K562 (cell line): ENCODE measurements at regions not wholly inside any gene's neighbourhood (a gene's known extent, or its start where the extent isn't known, plus 50 kb on each side); places are given as distances from the start of the nearest gene placed in this dataset.

Experiments
- ATAC-seq: fragments of 200-7000 bp; cut with Tn5 transposase; 3 replicates; pipeline ENCODE4 v1.9.1; 2020; ENCODE audit warnings: moderate library complexity
- BruUV-seq: library from RNA; stranded (reverse); fragments of 400-500 nt; replicated peaks from 2 replicates; lab custom pipeline; 2021; lab: Mats Ljungman, UMichigan
- CTCF ChIA-PET: fragments of 300-600 bp; formaldehyde crosslinking; extraction: SDS; loops from one replicate; lab custom pipeline; 2021; ENCODE audit warnings: low intra/inter-chr PET ratio; lab: Yijun Ruan, JAX
- POLR2A ChIA-PET: fragments of 300-600, 350-650 bp; sonication (Branson Sonifier 250); formaldehyde crosslinking; extraction: SDS; loops from one replicate; lab custom pipeline; 2021; ENCODE audit warnings: antibody characterized with exemption, inconsistent platforms; lab: Yijun Ruan, JAX
- DNase-seq, 4 experiments: peaks; one replicate each; pipeline versions ENCODE4 v3.0.0 to v3.0.0-alpha.2; 2011 to 2018; ENCODE audit warnings: low spot score in 3 of 4, mixed read lengths in 3 of 4; ENCODE audit errors: extremely low read depth in 1 of 4
- FAIRE-seq: peaks from 2 replicates; lab custom pipeline; 2011; peaks lifted over from hg19 to GRCh38; lab: Jason Lieb, UNC
- H2AFZ ChIP-seq: 2 replicates; pipeline ENCODE4 v1.6.0; 2011; ENCODE audit warnings: low read depth, low read length, control low read depth, inconsistent platforms
- H3K27ac ChIP-seq: fragments of 200-600 bp; 3 replicates; pipeline ENCODE4 v1.8.0; 2011; ENCODE audit warnings: low read depth, mild to moderate bottlenecking, control low read depth, inconsistent platforms, low read length, moderate library complexity, mixed read lengths; ENCODE audit errors: extremely low read depth
- H3K27me3 ChIP-seq, 2 experiments: fragments of 300-600 bp in 1 of 2; 2 replicates in 1 of 2; 3 replicates in 1 of 2; pipeline versions ENCODE4 v1.6.0 to v1.8.0; 2011; ENCODE audit warnings: inconsistent platforms in 2 of 2, low read length in 2 of 2, mild to moderate bottlenecking in 1 of 2, mixed read lengths in 1 of 2, moderate library complexity in 1 of 2; ENCODE audit not compliant: control insufficient read depth in 2 of 2, insufficient read depth in 2 of 2
- H3K36me3 ChIP-seq: fragments of 300-600 bp; 3 replicates; pipeline ENCODE4 v1.8.0; 2011; ENCODE audit warnings: mild to moderate bottlenecking, low read length, inconsistent platforms; ENCODE audit not compliant: control insufficient read depth, insufficient read depth
- H3K4me1 ChIP-seq, 2 experiments: fragments of 200-600 bp in 1 of 2; replicated peaks in 1 of 2; 2 replicates in 1 of 2; 3 replicates in 1 of 2; pipeline versions ENCODE4 v1.5.1 to v1.8.0; 2011; ENCODE audit warnings: inconsistent platforms in 2 of 2, low read length in 2 of 2, mild to moderate bottlenecking in 1 of 2, mixed read lengths in 1 of 2, moderate library complexity in 1 of 2; ENCODE audit not compliant: control insufficient read depth in 2 of 2, insufficient read depth in 2 of 2
- H3K4me2 ChIP-seq: 2 replicates; pipeline ENCODE4 v1.6.1; 2011; ENCODE audit warnings: low read length, control low read depth, inconsistent platforms, mixed read lengths; ENCODE audit not compliant: insufficient read depth
- H3K4me3 ChIP-seq: fragments of 200-600 bp; sonication (generic), shearing (Covaris generic); 2 replicates; pipeline ENCODE4 v1.5.1; 2016; ENCODE audit warnings: control low read depth, inconsistent platforms
- H3K79me2 ChIP-seq: fragments of 200-600 bp; 3 replicates; pipeline ENCODE4 v1.8.0; 2011; ENCODE audit warnings: low read length, inconsistent platforms; ENCODE audit not compliant: control insufficient read depth, insufficient read depth
- H3K9ac ChIP-seq, 2 experiments: 2 replicates each; pipeline versions ENCODE4 v1.6.0 to v1.6.1; 2011; ENCODE audit warnings: low read depth in 2 of 2, low read length in 2 of 2, control low read depth in 1 of 2, inconsistent platforms in 1 of 2, mild to moderate bottlenecking in 1 of 2, mixed read lengths in 1 of 2; ENCODE audit not compliant: insufficient read depth in 1 of 2
- H3K9me1 ChIP-seq: one replicate; pipeline ENCODE4 v1.6.0; 2011; ENCODE audit warnings: inconsistent platforms, mild to moderate bottlenecking, low read length, moderate library complexity; ENCODE audit not compliant: control insufficient read depth, insufficient read depth
- H3K9me3 ChIP-seq: replicated peaks from 2 replicates; pipeline ENCODE4 v1.5.1; 2011; ENCODE audit warnings: low read depth, low read length, inconsistent platforms; ENCODE audit not compliant: control insufficient read depth, insufficient read depth
- H4K20me1 ChIP-seq: replicated peaks from 2 replicates; pipeline ENCODE4 v1.6.1; 2011; ENCODE audit warnings: low read length, inconsistent platforms, mixed read lengths; ENCODE audit not compliant: control insufficient read depth, insufficient read depth
- FOXK2 ChIP-seq, 2 experiments: fragments of 450-650 bp; IDR thresholded peaks in 1 of 2; conservative IDR thresholded peaks in 1 of 2; 2 replicates each; pipeline ENCODE4 v1.6.1; 2016; ENCODE audit warnings: low read depth in 2 of 2, mild to moderate bottlenecking in 1 of 2
- HNRNPH1 ChIP-seq: fragments of 200-400 bp; formaldehyde crosslinking; optimal IDR thresholded peaks from 2 replicates; pipeline ENCODE3; 2017; ENCODE audit warnings: low read depth, mild to moderate bottlenecking, low read length, moderate library complexity
- ID3 ChIP-seq, 2 experiments: fragments of 250-450 bp in 1 of 2; fragments of 450-650 bp in 1 of 2; sonication (Bioruptor Pico) in 1 of 2; IDR thresholded peaks; 2 replicates each; pipeline versions ENCODE4 v1.6.1 to v1.8.0; 2016 to 2021; ENCODE audit warnings: mild to moderate bottlenecking in 2 of 2, moderate library complexity in 2 of 2, missing compliant biosample characterization in 1 of 2, missing genetic modification characterization in 1 of 2
- KDM1A ChIP-seq, 2 experiments: fragments of 450-650 bp; IDR thresholded peaks; 2 replicates each; pipeline ENCODE4 v1.6.1; 2016; ENCODE audit warnings: mild to moderate bottlenecking in 2 of 2
- MCM5 ChIP-seq: fragments of 450-650 bp; IDR thresholded peaks from 2 replicates; pipeline ENCODE4 v1.6.1; 2016; ENCODE audit warnings: low read depth
- MYBL2 ChIP-seq, 2 experiments: fragments of 450-650 bp in 1 of 2; sonication (generic) in 1 of 2; formaldehyde crosslinking in 1 of 2; IDR thresholded peaks; 2 replicates each; pipeline versions ENCODE4 v1.6.1 to v1.8.1; 2017 to 2022; ENCODE audit warnings: borderline replicate concordance in 1 of 2, inconsistent platforms in 1 of 2, low read depth in 1 of 2, mild to moderate bottlenecking in 1 of 2, missing genetic modification reagents in 1 of 2, moderate library complexity in 1 of 2
- NR4A1 ChIP-seq, 2 experiments: fragments of 250-450 bp in 1 of 2; fragments of 450-650 bp in 1 of 2; sonication (Bioruptor Pico) in 1 of 2; IDR thresholded peaks; 2 replicates each; pipeline versions ENCODE4 v1.4.0 to v1.6.1; 2016 to 2020; ENCODE audit warnings: mild to moderate bottlenecking in 2 of 2, missing compliant biosample characterization in 1 of 2, missing genetic modification characterization in 1 of 2, moderate library complexity in 1 of 2
- PTRF ChIP-seq: fragments of 450-650 bp; IDR thresholded peaks from 2 replicates; pipeline ENCODE4 v1.6.1; 2016; ENCODE audit warnings: mild to moderate bottlenecking, missing genetic modification characterization, missing compliant biosample characterization
- SMAD4 ChIP-seq: fragments of 250-450 bp; sonication (Bioruptor Pico); conservative IDR thresholded peaks from 2 replicates; pipeline ENCODE4 v1.8.0; 2021; ENCODE audit warnings: inconsistent platforms, mild to moderate bottlenecking, moderate library complexity
- ZFPM2 ChIP-seq: fragments of 250-450 bp; sonication (Bioruptor Pico); IDR thresholded peaks from 2 replicates; pipeline ENCODE4 v1.5.1; 2022; ENCODE audit warnings: mild to moderate bottlenecking
- ZNF239 ChIP-seq: fragments of 250-450 bp; sonication (Bioruptor Pico); IDR thresholded peaks from 2 replicates; pipeline ENCODE4 v1.4.0; 2020; ENCODE audit warnings: mild to moderate bottlenecking
- ZNF41 ChIP-seq: fragments of 250-450 bp; sonication (Bioruptor Pico); conservative IDR thresholded peaks from 2 replicates; pipeline ENCODE4 v1.4.0; 2020; ENCODE audit warnings: mild to moderate bottlenecking
- ZNF551 ChIP-seq: fragments of 250-450 bp; sonication (Bioruptor Pico); IDR thresholded peaks from 2 replicates; pipeline ENCODE4 v1.5.0; 2021; ENCODE audit warnings: mild to moderate bottlenecking, moderate library complexity
- WGBS: fragments of 100-300 bp; shearing (Covaris generic); methylation state at CpG from one replicate; pipeline ENCODE4 v1.1.6; 2016; ENCODE audit warnings: low coverage, mixed read lengths; ENCODE audit not compliant: insufficient coverage; ENCODE audit errors: missing lambda C conversion rate; 5-methylcytosine and 5-hydroxymethylcytosine counted together
- in situ Hi-C: fragments of 300-500 bp; cut with MboI; formaldehyde crosslinking; loops from 4 replicates; pipeline ENCODE4 v1.15.0; 2018; ENCODE audit warnings: inconsistent platforms, mixed read lengths
- intact Hi-C: fragments of 100-400 bp; cut with micrococcal nuclease; formaldehyde crosslinking; loops from 2 replicates; pipeline ENCODE4 v1.14.2; 2022
- TF ChIP-seq, protein P1 (sequence below): sonication (generic); formaldehyde crosslinking; IDR thresholded peaks from 2 replicates; pipeline ENCODE4 v1.8.1; 2022; ENCODE audit warnings: missing genetic modification reagents
- TF ChIP-seq, protein P2 (sequence below): fragments of 450-650 bp; formaldehyde crosslinking; IDR thresholded peaks from 2 replicates; pipeline ENCODE4 v1.4.0; 2020; ENCODE audit warnings: mild to moderate bottlenecking, moderate library complexity
- TF ChIP-seq, protein P3 (sequence below), 2 experiments: IDR thresholded peaks; 2 replicates each; pipeline ENCODE4 v1.6.1; 2012; ENCODE audit warnings: improper control_type of control experiment in 2 of 2, low read depth in 2 of 2, low read length in 2 of 2, borderline replicate concordance in 1 of 2

DNA sequence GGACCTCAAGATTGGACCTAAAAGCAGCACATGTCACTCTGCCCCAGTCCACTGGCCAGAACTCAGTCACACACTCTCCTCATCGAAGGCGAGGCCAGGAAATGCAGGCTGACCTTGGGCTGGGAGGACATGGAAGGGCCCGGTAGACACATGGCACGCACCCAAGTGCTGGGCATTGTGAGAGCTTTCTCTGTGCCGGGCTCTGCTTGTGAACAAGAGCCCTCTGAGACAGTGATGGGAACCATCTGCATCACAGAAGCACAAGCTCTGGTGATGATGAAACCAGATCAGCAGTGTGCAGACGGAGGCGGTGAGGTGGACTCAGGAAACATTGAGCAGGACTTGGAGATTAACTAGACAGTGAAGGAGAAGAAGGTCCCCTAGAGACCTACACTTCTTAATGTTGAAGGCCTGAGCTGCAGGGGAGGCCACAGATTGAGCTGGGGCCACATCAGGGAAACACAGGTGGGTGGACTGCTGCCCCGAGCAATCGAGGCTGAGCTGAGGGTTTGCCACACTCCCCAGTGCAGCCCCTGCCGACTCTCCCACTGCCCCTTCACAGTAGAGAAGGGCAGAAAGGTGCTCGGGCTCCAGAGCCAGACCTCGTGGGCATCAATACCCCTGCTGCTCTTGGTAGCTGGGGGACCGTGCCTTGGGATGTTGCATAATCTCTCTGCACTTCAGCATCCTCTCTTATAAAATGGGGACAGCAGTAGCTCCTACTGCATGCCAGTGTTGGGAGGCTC, 1460.5 kb downstream of the TBC1D22A start:
- DNase-seq = no peak
- no peak overlapping the region for H3K4me3 ChIP-seq
- 1% methylated on average over 10 of the region's 13 CpGs for WGBS
- no peaks in the 10 kb centered on the region for H3K79me2 ChIP-seq
- no peaks in the 10 kb centered on the region for H3K9me1 ChIP-seq
- H3K27ac ChIP-seq = no peak overlapping the region
- ChIA-PET POLR2A (interaction anchor here (0.6 kb wide), 1 partner anchor 619 kb away, joined by 4 read pairs; no protein-coding TSS in a partner anchor), CTCF (no interaction called here)
- FAIRE-seq = no peak
- H3K27me3 ChIP-seq = peaks cover 0 to 2% of the 10 kb centered on the region in 2 experiments; a peak in 1 of 5 replicates
- no peak overlapping the region; a peak in 1 of 4 replicates for H3K9ac ChIP-seq
- no peaks in the 10 kb centered on the region for H3K9me3 ChIP-seq
- intact Hi-C loops = no loop called here
- no peaks in the 10 kb centered on the region for H3K4me1 ChIP-seq
- H3K36me3 ChIP-seq = no peaks in the 10 kb centered on the region
- H3K4me2 ChIP-seq = no peak overlapping the region
- no peaks in the 10 kb centered on the region for H4K20me1 ChIP-seq
- H2AFZ ChIP-seq = no peak overlapping the region
- ATAC-seq = no peak
- in situ Hi-C loops = no loop called here
- BruUV-seq = no TSS peak
- TF ChIP-seq, protein P1, sequence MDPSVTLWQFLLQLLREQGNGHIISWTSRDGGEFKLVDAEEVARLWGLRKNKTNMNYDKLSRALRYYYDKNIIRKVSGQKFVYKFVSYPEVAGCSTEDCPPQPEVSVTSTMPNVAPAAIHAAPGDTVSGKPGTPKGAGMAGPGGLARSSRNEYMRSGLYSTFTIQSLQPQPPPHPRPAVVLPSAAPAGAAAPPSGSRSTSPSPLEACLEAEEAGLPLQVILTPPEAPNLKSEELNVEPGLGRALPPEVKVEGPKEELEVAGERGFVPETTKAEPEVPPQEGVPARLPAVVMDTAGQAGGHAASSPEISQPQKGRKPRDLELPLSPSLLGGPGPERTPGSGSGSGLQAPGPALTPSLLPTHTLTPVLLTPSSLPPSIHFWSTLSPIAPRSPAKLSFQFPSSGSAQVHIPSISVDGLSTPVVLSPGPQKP (CRISPR knock-in tag) = no peak
- TF ChIP-seq ZNF239 (CRISPR knock-in tag) (no peak), FOXK2 (conservative IDR thresholded peaks at IDR 0.05 in 1 of 2, IDR thresholded peaks at IDR 0.05 in 1 of 2; ENCODE audit: low read depth in 2 of 2) (no peak), ZNF551 (no peak), ZFPM2 (CRISPR knock-in tag) (no peak), PTRF (tag) (no peak), KDM1A (IDR thresholded peaks at IDR 0.05) (no peak), NR4A1 (CRISPR knock-in tag; IDR thresholded peaks at IDR 0.05) (no peak), NR4A1 (tag; IDR thresholded peaks at IDR 0.05) (no peak), SMAD4 (CRISPR knock-in tag) (no peak), MYBL2 (IDR thresholded peaks at IDR 0.05; ENCODE audit: low read depth) (no peak), MYBL2 (CRISPR knock-in tag; IDR thresholded peaks at IDR 0.05; ENCODE audit: borderline replicate concordance) (no peak), HNRNPH1 (no peak), MCM5 (no peak), ID3 (CRISPR knock-in tag; IDR thresholded peaks at IDR 0.05) (no peak), ID3 (tag; IDR thresholded peaks at IDR 0.05) (no peak), ZNF41 (CRISPR knock-in tag) (no peak)
- TF ChIP-seq, protein P2, sequence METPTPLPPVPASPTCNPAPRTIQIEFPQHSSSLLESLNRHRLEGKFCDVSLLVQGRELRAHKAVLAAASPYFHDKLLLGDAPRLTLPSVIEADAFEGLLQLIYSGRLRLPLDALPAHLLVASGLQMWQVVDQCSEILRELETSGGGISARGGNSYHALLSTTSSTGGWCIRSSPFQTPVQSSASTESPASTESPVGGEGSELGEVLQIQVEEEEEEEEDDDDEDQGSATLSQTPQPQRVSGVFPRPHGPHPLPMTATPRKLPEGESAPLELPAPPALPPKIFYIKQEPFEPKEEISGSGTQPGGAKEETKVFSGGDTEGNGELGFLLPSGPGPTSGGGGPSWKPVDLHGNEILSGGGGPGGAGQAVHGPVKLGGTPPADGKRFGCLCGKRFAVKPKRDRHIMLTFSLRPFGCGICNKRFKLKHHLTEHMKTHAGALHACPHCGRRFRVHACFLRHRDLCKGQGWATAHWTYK (CRISPR knock-in tag) = no peak
- TF ChIP-seq, protein P3, sequence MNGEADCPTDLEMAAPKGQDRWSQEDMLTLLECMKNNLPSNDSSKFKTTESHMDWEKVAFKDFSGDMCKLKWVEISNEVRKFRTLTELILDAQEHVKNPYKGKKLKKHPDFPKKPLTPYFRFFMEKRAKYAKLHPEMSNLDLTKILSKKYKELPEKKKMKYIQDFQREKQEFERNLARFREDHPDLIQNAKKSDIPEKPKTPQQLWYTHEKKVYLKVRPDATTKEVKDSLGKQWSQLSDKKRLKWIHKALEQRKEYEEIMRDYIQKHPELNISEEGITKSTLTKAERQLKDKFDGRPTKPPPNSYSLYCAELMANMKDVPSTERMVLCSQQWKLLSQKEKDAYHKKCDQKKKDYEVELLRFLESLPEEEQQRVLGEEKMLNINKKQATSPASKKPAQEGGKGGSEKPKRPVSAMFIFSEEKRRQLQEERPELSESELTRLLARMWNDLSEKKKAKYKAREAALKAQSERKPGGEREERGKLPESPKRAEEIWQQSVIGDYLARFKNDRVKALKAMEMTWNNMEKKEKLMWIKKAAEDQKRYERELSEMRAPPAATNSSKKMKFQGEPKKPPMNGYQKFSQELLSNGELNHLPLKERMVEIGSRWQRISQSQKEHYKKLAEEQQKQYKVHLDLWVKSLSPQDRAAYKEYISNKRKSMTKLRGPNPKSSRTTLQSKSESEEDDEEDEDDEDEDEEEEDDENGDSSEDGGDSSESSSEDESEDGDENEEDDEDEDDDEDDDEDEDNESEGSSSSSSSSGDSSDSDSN (IDR thresholded peaks at IDR 0.05; ENCODE audit: borderline replicate concordance in 1 of 2, low read depth in 2 of 2, low read length in 2 of 2) = no peak
